ENCODE measurements at regions not wholly inside any gene's neighbourhood (a gene's known extent, or its start where the extent isn't known, plus 50 kb on each side); places are given as distances from the start of the nearest gene placed in this dataset.

DNA sequence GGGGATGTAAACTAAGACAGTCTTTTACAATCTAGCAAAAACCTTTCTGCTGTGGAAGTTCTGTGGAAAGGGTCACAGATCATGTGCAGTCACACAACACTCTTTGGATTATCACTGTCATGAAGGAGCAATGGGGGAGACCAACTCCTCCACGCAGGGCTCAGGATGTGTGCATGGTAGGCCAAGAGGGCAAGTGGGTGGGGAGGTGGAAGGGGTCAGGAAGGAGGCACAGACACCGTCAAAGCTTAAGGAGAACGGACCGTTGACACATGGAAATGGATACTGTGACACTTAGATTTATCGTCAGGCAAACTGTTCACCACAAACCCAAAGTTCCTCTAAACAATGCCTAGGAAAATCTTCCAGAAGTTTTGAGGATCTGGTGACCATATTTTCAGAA, 215.8 kb downstream of the PAX1 start:
- no peak for TF ChIP-seq POLR2AphosphoS5 (IDR thresholded peaks at IDR 0.05; ENCODE audit: low read depth, low read length)
- no peak for TF ChIP-seq TAF1 (IDR thresholded peaks at IDR 0.05; ENCODE audit: low read depth, low read length)
